Mucosa of rectum (tissue), 2 donors: ENCODE measurements at regions not wholly inside any gene's neighbourhood (a gene's known extent, or its start where the extent isn't known, plus 50 kb on each side); places are given as distances from the start of the nearest gene placed in this dataset.

Source experiments
- H3K27ac ChIP-seq, 2 donors: one replicate each; pipeline ENCODE4 v1.7.0; 2013; ENCODE audit warnings: inconsistent platforms in 2 of 2, low read depth in 2 of 2, low read length in 2 of 2
- H3K27me3 ChIP-seq, 2 donors: one replicate each; pipeline ENCODE4 v1.7.0; 2013; ENCODE audit warnings: low read length in 2 of 2; ENCODE audit not compliant: control insufficient read depth in 2 of 2, insufficient read depth in 2 of 2
- H3K36me3 ChIP-seq, 2 donors: one replicate each; pipeline ENCODE4 v1.7.0; 2013; ENCODE audit warnings: low read length in 2 of 2; ENCODE audit not compliant: control insufficient read depth in 2 of 2, insufficient read depth in 2 of 2
- H3K4me1 ChIP-seq, 2 donors: one replicate each; pipeline ENCODE4 v1.7.0; 2013; ENCODE audit warnings: low read length in 2 of 2, mild to moderate bottlenecking in 1 of 2; ENCODE audit not compliant: control insufficient read depth in 2 of 2, insufficient read depth in 2 of 2
- H3K4me3 ChIP-seq, 2 donors: one replicate each; pipeline ENCODE4 v1.7.0; 2013; ENCODE audit warnings: low read length in 2 of 2
- H3K9ac ChIP-seq, 2 donors: one replicate each; pipeline ENCODE4 v1.7.0; 2013; ENCODE audit warnings: low read length in 2 of 2, low read depth in 1 of 2, mild to moderate bottlenecking in 1 of 2
- H3K9me3 ChIP-seq, 2 donors: one replicate each; pipeline ENCODE4 v1.7.0; 2013; ENCODE audit warnings: low read length in 2 of 2; ENCODE audit not compliant: control insufficient read depth in 2 of 2
- donor health status: healthy.
- donor health status: Normal muscosa, but diverticular disease.

- H3K4me3 ChIP-seq: no peak overlapping the region
- H3K27ac ChIP-seq: no peak overlapping the region
- H3K27me3 ChIP-seq: no peaks in the 10 kb centered on the region
- H3K9me3 ChIP-seq: no peaks in the 10 kb centered on the region
- H3K36me3 ChIP-seq: no peaks in the 10 kb centered on the region
- H3K9ac ChIP-seq: no peak overlapping the region
- H3K4me1 ChIP-seq: no peaks in the 10 kb centered on the region
Measured at GRCh38 chr14:88064841-88065240, 59.9 kb downstream of the GPR65 start.

- Histone ChIP-seq H3K4me3 (no peak overlapping the region), H3K36me3 (no peaks in the 10 kb centered on the region), H3K9ac (no peak overlapping the region), H3K27me3 (no peaks in the 10 kb centered on the region), H3K27ac (no peak overlapping the region), H3K9me3 (no peaks in the 10 kb centered on the region), H3K4me1 (no peaks in the 10 kb centered on the region)
Measured at GRCh38 chr14:88069677-88070076, 64.7 kb downstream of the GPR65 start.

- Histone ChIP-seq H3K4me3 (no peak overlapping the region), H3K4me1 (no peaks in the 10 kb centered on the region)
Measured at GRCh38 chr14:88075269-88075981, 70.5 kb downstream of the GPR65 start.

GRCh38 chr14:88078525-88078924 lies 73.6 kb downstream of the GPR65 start:
- H3K27me3 ChIP-seq: no peaks in the 10 kb centered on the region
- H3K9me3 ChIP-seq: no peaks in the 10 kb centered on the region
- no peaks in the 10 kb centered on the region for H3K36me3 ChIP-seq
- no peak overlapping the region for H3K9ac ChIP-seq
- no peak overlapping the region for H3K27ac ChIP-seq
- H3K4me3 ChIP-seq: no peak overlapping the region
- H3K4me1 ChIP-seq: no peaks in the 10 kb centered on the region

More at GRCh38 chr14:88075269-88075981, 70.5 kb downstream of the GPR65 start:
- Histone ChIP-seq H3K36me3 (no peaks in the 10 kb centered on the region), H3K27ac (no peak overlapping the region), H3K27me3 (no peaks in the 10 kb centered on the region), H3K9ac (no peak overlapping the region), H3K9me3 (no peaks in the 10 kb centered on the region)

- no peak overlapping the region for H3K9ac ChIP-seq
- no peak overlapping the region for H3K4me3 ChIP-seq
- H3K36me3 ChIP-seq: no peaks in the 10 kb centered on the region
- H3K27ac ChIP-seq: no peak overlapping the region
- H3K9me3 ChIP-seq: no peaks in the 10 kb centered on the region
- H3K27me3 ChIP-seq: no peaks in the 10 kb centered on the region
- H3K4me1 ChIP-seq: no peaks in the 10 kb centered on the region
Measured at GRCh38 chr14:88079624-88080023, 74.7 kb downstream of the GPR65 start.

- Histone ChIP-seq H3K27me3 (no peaks in the 10 kb centered on the region), H3K9me3 (no peaks in the 10 kb centered on the region), H3K4me1 (no peaks in the 10 kb centered on the region), H3K4me3 (no peak overlapping the region), H3K27ac (no peak overlapping the region), H3K36me3 (no peaks in the 10 kb centered on the region), H3K9ac (no peak overlapping the region)
Measured at GRCh38 chr14:88085736-88086135, 80.8 kb downstream of the GPR65 start.

GRCh38 chr14:88089445-88089844 lies 84.5 kb downstream of the GPR65 start:
- H3K9ac ChIP-seq: no peak overlapping the region
- H3K27ac ChIP-seq: no peak overlapping the region
- no peak overlapping the region for H3K4me3 ChIP-seq
- H3K9me3 ChIP-seq: no peaks in the 10 kb centered on the region
- H3K4me1 ChIP-seq: no peaks in the 10 kb centered on the region
- peaks cover 0 to 1% of the 10 kb centered on the region in 2 donors for H3K27me3 ChIP-seq
- no peaks in the 10 kb centered on the region for H3K36me3 ChIP-seq

GRCh38 chr14:88092529-88092928 lies 87.6 kb downstream of the GPR65 start:
- H3K9me3 ChIP-seq: no peaks in the 10 kb centered on the region
- no peak overlapping the region for H3K27ac ChIP-seq
- no peaks in the 10 kb centered on the region for H3K4me1 ChIP-seq
- H3K27me3 ChIP-seq: peaks cover 0 to 3% of the 10 kb centered on the region in 2 donors
- H3K4me3 ChIP-seq: no peak overlapping the region
- no peaks in the 10 kb centered on the region for H3K36me3 ChIP-seq
- H3K9ac ChIP-seq: no peak overlapping the region

- H3K9ac ChIP-seq: no peak overlapping the region
- no peak overlapping the region for H3K4me3 ChIP-seq
- no peak overlapping the region for H3K27ac ChIP-seq
- H3K9me3 ChIP-seq: no peaks in the 10 kb centered on the region
- H3K27me3 ChIP-seq: peaks cover 0 to 3% of the 10 kb centered on the region in 2 donors
- H3K36me3 ChIP-seq: no peaks in the 10 kb centered on the region
- H3K4me1 ChIP-seq: no peaks in the 10 kb centered on the region
Measured at GRCh38 chr14:88095791-88096190, 90.9 kb downstream of the GPR65 start.

GRCh38 chr14:88098163-88098562 lies 93.2 kb downstream of the GPR65 start:
- Histone ChIP-seq H3K9me3 (no peaks in the 10 kb centered on the region), H3K36me3 (no peaks in the 10 kb centered on the region), H3K27ac (no peak overlapping the region), H3K9ac (no peak overlapping the region), H3K4me1 (no peaks in the 10 kb centered on the region), H3K4me3 (no peak overlapping the region), H3K27me3 (peaks cover 0 to 2% of the 10 kb centered on the region in 2 donors)
